Activated naive CD8-positive, alpha-beta T cell treated with anti-CD3 and anti-CD28 coated beads, Interleukin-2, amount 50 U/mL, for 24 hours (primary cell): ENCODE measurements at regions not wholly inside any gene's neighbourhood (a gene's known extent, or its start where the extent isn't known, plus 50 kb on each side); places are given as distances from the start of the nearest gene placed in this dataset.
"Not testable (repeated sequence)": the region's sequence is repeated elsewhere in the genome, so short reads cannot be mapped to it uniquely, and the experiment has no call there.

Experiments
- ATAC-seq: fragments of 150-1000 bp; cut with Tn5 transposase; one replicate; pipeline ENCODE4 v1.10.0; 2021
- DNase-seq: peaks from one replicate; pipeline ENCODE4 v3.0.0; 2021
- H3K27ac Mint-ChIP-seq: one replicate; pipeline ENCODE4 v1.8.0; 2021; ENCODE audit warnings: mild to moderate bottlenecking, mixed read lengths
- H3K27me3 Mint-ChIP-seq: one replicate; pipeline ENCODE4 v1.8.0; 2021; ENCODE audit warnings: mixed read lengths
- H3K36me3 Mint-ChIP-seq: one replicate; pipeline ENCODE4 v1.8.0; 2021; ENCODE audit warnings: low read depth, mixed read lengths
- H3K4me1 Mint-ChIP-seq: one replicate; pipeline ENCODE4 v1.8.0; 2021; ENCODE audit warnings: mixed read lengths
- H3K4me3 Mint-ChIP-seq: one replicate; pipeline ENCODE4 v1.8.0; 2021; ENCODE audit warnings: mild to moderate bottlenecking, moderate library complexity, mixed read lengths
- H3K9me3 Mint-ChIP-seq: one replicate; pipeline ENCODE4 v1.8.0; 2021; ENCODE audit warnings: mixed read lengths

DNA sequence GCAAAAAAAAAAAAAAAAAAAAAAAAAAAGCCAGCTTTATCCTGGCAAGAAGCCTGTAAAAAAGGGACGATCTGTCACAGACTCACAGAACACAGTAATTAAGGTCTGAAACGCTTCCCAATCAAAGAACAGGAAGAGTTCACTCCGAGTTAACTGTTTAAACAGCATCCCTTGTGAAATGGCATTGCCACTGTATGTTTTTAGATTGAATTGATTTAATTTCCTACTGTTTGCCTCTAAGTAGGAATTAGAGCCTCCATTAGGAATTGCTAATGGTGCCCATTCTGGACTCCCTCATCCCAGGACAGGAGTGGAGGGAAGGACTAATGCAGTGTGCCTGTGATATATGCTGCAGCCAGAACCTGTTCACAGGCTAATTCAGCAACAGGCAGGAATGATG is 370.8 kb downstream of the RWDD3 start:
- Mint-ChIP-seq H3K9me3 (no peaks in the 10 kb centered on the region), H3K4me3 (no peak overlapping the region), H3K36me3 (no peaks in the 10 kb centered on the region), H3K4me1 (no peaks in the 10 kb centered on the region), H3K27me3 (no peaks in the 10 kb centered on the region), H3K27ac (no peak overlapping the region)
- ATAC-seq: no peak
- DNase-seq: no peak

DNA sequence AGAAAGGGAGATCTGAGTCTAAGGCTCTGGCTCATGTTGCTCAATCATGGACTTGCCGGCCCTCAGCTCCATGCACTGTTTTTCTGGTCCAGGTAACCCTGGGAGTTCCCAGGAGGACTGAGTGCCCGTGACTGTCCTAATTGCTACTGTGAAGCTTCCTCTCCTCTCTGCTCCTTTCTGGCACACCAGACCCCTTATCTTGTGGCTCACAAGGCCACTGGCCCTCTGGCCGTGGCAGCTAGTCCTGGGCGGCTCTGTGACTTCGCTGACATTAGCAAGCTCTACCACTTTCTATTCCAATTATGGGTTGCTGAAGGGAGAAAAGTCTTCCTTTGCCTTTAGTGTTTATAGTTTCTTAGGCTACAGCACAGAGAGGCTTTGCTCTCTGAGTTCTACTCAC is 380.2 kb downstream of the RWDD3 start:
- H3K27me3 Mint-ChIP-seq: no peaks in the 10 kb centered on the region
- ATAC-seq: no peak
- H3K27ac Mint-ChIP-seq: no peak overlapping the region
- peaks cover 11% of the 10 kb centered on the region for H3K9me3 Mint-ChIP-seq
- no peaks in the 10 kb centered on the region for H3K36me3 Mint-ChIP-seq
- no peaks in the 10 kb centered on the region for H3K4me1 Mint-ChIP-seq
- H3K4me3 Mint-ChIP-seq: no peak overlapping the region
- DNase-seq: no peak

- Mint-ChIP-seq H3K4me3 (no peak overlapping the region), H3K27me3 (no peaks in the 10 kb centered on the region), H3K4me1 (no peaks in the 10 kb centered on the region), H3K36me3 (no peaks in the 10 kb centered on the region), H3K27ac (no peak overlapping the region), H3K9me3 (peaks cover 11% of the 10 kb centered on the region)
- ATAC-seq (no peak), DNase-seq (no peak)
Measured at GRCh38 chr1:95615421-95615820, 381.4 kb downstream of the RWDD3 start.

DNA sequence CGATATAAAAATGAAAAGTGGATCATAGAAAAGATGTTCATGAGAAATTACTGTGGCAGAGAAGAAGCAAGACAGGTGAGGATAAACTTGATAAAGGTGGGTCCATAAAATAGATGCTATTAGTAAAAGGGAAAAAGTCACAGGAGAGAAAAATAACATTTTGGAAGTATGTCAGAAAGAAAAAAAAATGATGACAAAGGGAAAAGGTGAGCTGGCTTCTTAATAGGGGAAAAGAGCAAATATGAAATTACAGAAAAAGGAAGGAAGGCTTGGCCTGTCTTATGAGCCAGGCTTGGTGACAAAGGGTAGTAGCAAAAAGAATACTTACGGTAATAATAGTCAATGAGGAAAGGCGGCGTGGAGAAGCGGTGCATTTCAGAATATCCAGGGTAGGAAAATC is 386.1 kb downstream of the RWDD3 start:
- H3K4me3 Mint-ChIP-seq: no peak overlapping the region
- no peaks in the 10 kb centered on the region for H3K27me3 Mint-ChIP-seq
- peaks cover 4% of the 10 kb centered on the region for H3K9me3 Mint-ChIP-seq

DNA sequence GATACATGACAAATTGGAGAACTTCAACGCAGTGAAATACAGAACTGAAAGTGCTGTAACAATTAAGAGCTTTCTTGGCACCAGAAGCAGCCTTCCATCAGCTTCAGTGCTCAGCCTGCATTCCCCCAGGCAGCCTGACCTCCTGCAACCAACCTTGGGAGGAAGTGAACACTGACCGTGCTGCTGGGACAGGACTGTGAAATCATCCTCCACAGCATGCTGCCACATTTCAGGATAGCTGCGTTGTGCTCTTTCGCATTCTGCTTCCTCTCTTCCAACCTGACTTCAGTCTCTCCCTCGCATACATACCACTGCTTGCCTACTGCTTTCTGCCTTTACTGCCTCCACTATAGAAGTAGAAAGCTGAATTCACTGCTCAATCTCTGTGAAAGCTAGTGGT is 388.6 kb downstream of the RWDD3 start:
- Mint-ChIP-seq H3K4me3 (no peak overlapping the region), H3K27ac (no peak overlapping the region), H3K9me3 (peaks cover 7% of the 10 kb centered on the region), H3K36me3 (no peaks in the 10 kb centered on the region), H3K4me1 (no peaks in the 10 kb centered on the region), H3K27me3 (no peaks in the 10 kb centered on the region)
- no peak for DNase-seq
- ATAC-seq: no peak

More for the DNA sequence above, 386.1 kb downstream of the RWDD3 start:
- H3K36me3 Mint-ChIP-seq: no peaks in the 10 kb centered on the region
- ATAC-seq (no peak), DNase-seq (no peak)
- no peaks in the 10 kb centered on the region for H3K4me1 Mint-ChIP-seq
- H3K27ac Mint-ChIP-seq: no peak overlapping the region

DNA sequence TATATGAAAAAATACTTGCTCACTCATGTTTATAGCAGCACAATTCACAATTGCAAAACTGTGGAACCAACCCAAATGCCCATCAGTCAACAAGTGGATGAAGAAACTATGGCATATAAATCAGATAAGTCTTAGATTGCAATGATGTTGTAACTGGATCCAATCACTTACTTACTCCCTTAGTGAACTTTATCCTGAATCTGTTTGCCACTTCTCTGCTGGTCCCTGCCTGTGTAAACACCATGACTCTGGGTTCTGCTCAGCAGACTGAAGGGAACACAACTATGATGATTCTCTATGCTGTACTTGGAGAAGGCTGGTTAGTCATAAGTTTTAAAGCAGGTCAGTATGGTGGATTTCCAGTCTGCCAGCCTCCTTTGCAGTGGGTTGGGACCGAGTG is 391.2 kb downstream of the RWDD3 start:
- DNase-seq (no peak), ATAC-seq (no peak)
- Mint-ChIP-seq H3K4me3 (no peak overlapping the region), H3K27ac (no peak overlapping the region), H3K4me1 (no peaks in the 10 kb centered on the region), H3K36me3 (no peaks in the 10 kb centered on the region), H3K27me3 (no peaks in the 10 kb centered on the region), H3K9me3 (peaks cover 14% of the 10 kb centered on the region)

GRCh38 chr1:95627244-95627643 is 393.2 kb downstream of the RWDD3 start:
- no peaks in the 10 kb centered on the region for H3K36me3 Mint-ChIP-seq
- peaks cover 14% of the 10 kb centered on the region for H3K9me3 Mint-ChIP-seq
- H3K4me1 Mint-ChIP-seq: no peaks in the 10 kb centered on the region
- no peak overlapping the region for H3K27ac Mint-ChIP-seq
- DNase-seq (no peak), ATAC-seq (no peak)
- no peaks in the 10 kb centered on the region for H3K27me3 Mint-ChIP-seq
- H3K4me3 Mint-ChIP-seq: no peak overlapping the region

- DNase-seq (no peak), ATAC-seq (no peak)
- H3K27ac Mint-ChIP-seq: no peak overlapping the region
- H3K4me3 Mint-ChIP-seq: no peak overlapping the region
- H3K27me3 Mint-ChIP-seq: no peaks in the 10 kb centered on the region
- no peaks in the 10 kb centered on the region for H3K36me3 Mint-ChIP-seq
- peaks cover 9% of the 10 kb centered on the region for H3K9me3 Mint-ChIP-seq
- H3K4me1 Mint-ChIP-seq: no peaks in the 10 kb centered on the region
Measured at GRCh38 chr1:95631695-95632094, 397.7 kb downstream of the RWDD3 start.

DNA sequence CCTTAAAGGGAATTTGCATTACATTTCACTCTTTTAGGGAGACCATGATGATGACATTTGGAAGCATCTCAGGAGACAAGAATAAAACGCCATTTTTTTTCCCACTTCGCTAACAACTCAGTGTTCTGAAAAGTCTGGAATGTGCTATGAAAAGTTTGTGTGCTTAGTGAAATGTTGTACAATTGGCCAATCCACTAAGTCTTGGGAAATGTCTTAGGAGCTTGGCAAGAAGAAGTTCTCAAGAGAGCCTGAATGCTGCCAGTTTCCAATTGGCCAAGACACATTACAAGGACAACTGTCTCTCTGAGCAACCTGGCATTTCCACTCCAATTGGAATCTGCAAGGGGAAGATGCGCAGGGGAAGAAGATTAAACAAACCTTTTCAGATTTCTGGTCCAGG is 401.8 kb downstream of the RWDD3 start:
- Mint-ChIP-seq H3K27me3 (no peaks in the 10 kb centered on the region), H3K4me1 (no peaks in the 10 kb centered on the region), H3K4me3 (no peak overlapping the region), H3K36me3 (no peaks in the 10 kb centered on the region), H3K27ac (no peak overlapping the region), H3K9me3 (peaks cover 3% of the 10 kb centered on the region)
- DNase-seq: no peak
- ATAC-seq: no peak

GRCh38 chr1:95636897-95637296 is 402.9 kb downstream of the RWDD3 start:
- Mint-ChIP-seq H3K27ac (no peak overlapping the region), H3K9me3 (peaks cover 3% of the 10 kb centered on the region), H3K4me1 (no peaks in the 10 kb centered on the region), H3K36me3 (no peaks in the 10 kb centered on the region), H3K4me3 (no peak overlapping the region), H3K27me3 (no peaks in the 10 kb centered on the region)
- no peak for DNase-seq
- no peak for ATAC-seq

DNA sequence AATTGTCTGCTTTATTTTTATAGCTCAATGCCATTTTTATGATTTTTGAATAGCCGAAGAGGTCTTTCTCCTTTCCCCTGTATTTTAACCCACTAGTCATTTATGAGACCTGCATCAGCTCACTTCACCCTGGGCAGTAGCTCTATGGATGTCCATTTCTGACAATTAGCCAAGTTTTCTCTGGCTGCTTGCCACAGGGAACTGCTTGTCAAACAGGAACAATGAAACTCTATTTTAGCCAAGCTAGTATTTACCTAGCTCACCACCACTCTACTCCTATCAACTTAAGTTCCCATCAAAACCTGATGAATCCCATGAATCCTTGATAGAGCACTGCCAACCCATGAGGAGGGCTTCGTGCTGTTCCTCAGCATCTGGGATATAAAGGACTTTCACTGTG is 406.7 kb downstream of the RWDD3 start:
- no peaks in the 10 kb centered on the region for H3K36me3 Mint-ChIP-seq
- H3K27ac Mint-ChIP-seq: no peak overlapping the region
- H3K9me3 Mint-ChIP-seq: peaks cover 12% of the 10 kb centered on the region
- no peaks in the 10 kb centered on the region for H3K27me3 Mint-ChIP-seq
- ATAC-seq (no peak), DNase-seq (no peak)
- H3K4me1 Mint-ChIP-seq: no peaks in the 10 kb centered on the region
- no peak overlapping the region for H3K4me3 Mint-ChIP-seq

GRCh38 chr1:95641386-95641785 is 407.4 kb downstream of the RWDD3 start:
- Mint-ChIP-seq H3K36me3 (no peaks in the 10 kb centered on the region), H3K9me3 (peaks cover 12% of the 10 kb centered on the region), H3K4me1 (no peaks in the 10 kb centered on the region), H3K27ac (no peak overlapping the region), H3K4me3 (no peak overlapping the region), H3K27me3 (no peaks in the 10 kb centered on the region)
- no peak for DNase-seq
- ATAC-seq: no peak

DNA sequence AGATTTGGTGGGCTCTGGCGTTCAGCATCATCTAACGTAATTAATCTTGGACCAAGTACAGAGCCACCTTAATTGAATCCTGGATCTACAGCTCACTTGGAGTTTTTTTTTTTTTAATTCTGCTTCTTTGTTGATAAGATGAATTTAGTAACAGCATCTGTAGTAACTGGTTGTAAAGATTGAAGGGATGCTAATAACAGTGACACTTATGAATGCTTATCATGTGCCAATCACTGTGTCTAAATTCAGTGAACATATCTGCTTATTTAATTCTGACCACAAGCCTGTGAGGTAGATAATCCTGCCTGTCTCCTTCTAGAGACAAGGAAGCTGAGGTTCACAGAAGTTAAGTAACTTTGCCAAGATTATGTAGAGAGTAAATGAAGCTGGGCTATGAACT is 408.0 kb downstream of the RWDD3 start:
- no peak overlapping the region for H3K4me3 Mint-ChIP-seq
- H3K27me3 Mint-ChIP-seq: no peaks in the 10 kb centered on the region
- DNase-seq (no peak), ATAC-seq (no peak)
- peaks cover 17% of the 10 kb centered on the region for H3K9me3 Mint-ChIP-seq
- no peaks in the 10 kb centered on the region for H3K36me3 Mint-ChIP-seq
- H3K4me1 Mint-ChIP-seq: no peaks in the 10 kb centered on the region
- H3K27ac Mint-ChIP-seq: no peak overlapping the region

- no peaks in the 10 kb centered on the region for H3K27me3 Mint-ChIP-seq
- H3K27ac Mint-ChIP-seq: no peak overlapping the region
- DNase-seq (no peak), ATAC-seq (no peak)
- H3K36me3 Mint-ChIP-seq: no peaks in the 10 kb centered on the region
- H3K9me3 Mint-ChIP-seq: peaks cover 17% of the 10 kb centered on the region
- no peaks in the 10 kb centered on the region for H3K4me1 Mint-ChIP-seq
- H3K4me3 Mint-ChIP-seq: no peak overlapping the region
Measured at GRCh38 chr1:95643071-95643470, 409.1 kb downstream of the RWDD3 start.

DNA sequence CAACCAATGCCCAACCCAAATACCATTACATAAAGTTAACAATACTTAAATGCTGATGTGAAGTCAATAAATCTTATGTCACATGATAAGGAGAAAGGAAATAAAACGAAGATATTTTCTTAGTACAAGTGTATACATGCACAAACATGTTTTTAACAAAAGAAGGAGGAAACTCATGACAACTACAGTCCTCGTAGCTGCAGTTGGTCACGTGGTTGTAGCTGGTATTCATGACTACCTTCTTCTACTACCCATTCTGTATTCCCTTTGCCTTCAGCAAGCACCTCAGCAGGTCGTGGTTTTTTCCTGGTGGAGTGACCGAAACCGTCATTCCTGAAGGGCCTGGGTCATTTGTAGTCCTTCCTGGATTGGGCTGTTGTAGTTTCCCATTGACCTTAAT is 411.1 kb downstream of the RWDD3 start:
- not testable (repeated sequence) for H3K4me3 Mint-ChIP-seq, H3K27me3 Mint-ChIP-seq, DNase-seq, ATAC-seq, H3K4me1 Mint-ChIP-seq, H3K36me3 Mint-ChIP-seq, H3K27ac Mint-ChIP-seq
- peaks cover 21% of the 10 kb centered on the region for H3K9me3 Mint-ChIP-seq

DNA sequence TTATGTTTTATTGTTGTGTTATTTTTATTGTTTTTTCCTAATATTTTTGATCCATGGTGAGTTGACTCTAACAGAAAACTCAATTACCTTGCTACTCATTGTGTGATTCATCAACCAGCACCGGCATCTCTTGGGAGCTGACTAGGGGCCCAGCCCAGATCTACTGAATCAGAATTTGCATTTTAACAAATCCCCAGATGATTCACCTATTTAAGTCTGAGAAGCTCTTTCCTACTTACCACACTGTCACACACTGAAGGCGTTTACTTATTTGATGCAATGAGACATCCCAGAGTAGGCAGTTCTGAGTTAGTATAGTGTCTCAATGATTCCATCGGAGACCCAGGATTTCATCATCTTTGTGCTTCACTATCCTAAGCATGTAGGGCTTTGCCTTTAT is 416.6 kb downstream of the RWDD3 start:
- ATAC-seq (no peak), DNase-seq (no peak)
- Mint-ChIP-seq H3K27ac (no peak overlapping the region), H3K4me1 (no peaks in the 10 kb centered on the region), H3K4me3 (no peak overlapping the region), H3K27me3 (no peaks in the 10 kb centered on the region), H3K36me3 (no peaks in the 10 kb centered on the region), H3K9me3 (peaks cover 12% of the 10 kb centered on the region)
